ENCODE measurements at regions not wholly inside any gene's neighbourhood (a gene's known extent, or its start where the extent isn't known, plus 50 kb on each side); places are given as distances from the start of the nearest gene placed in this dataset.
A peak's percentile ranks its signal among the peaks of the same experiment; 100 is the strongest.
"Not testable (repeated sequence)": the region's sequence is repeated elsewhere in the genome, so short reads cannot be mapped to it uniquely, and the experiment has no call there.

DNA sequence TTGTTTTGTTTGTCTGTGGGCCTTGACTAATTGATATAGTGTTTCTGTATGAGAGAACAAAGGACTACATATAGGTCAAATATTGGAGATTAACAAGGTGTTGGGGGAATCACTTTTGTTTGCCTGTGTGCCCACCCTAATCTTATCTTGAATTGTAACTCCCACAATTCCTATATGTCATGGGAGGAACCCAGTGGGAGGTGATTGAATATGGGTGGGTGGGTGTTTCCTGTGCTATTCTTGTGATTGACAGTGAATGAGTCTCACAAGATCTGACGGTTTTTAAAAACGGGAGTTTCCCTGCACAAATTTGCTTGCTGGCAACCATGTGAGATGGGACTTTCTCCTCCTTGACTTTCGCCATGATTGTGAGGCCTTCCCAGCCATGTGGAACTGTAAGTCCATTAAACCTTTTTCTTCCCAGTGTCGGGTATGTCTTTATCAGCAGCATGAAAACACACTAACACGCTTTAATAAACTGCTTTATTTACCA lies 64.9 kb upstream of the HSPB3 start:
- Histone ChIP-seq H3K36me3 (ENCODE audit: low read depth, low read length) (no peaks in the 10 kb centered on the region), H2AFZ (ENCODE audit: low read length) (no peak overlapping the region), H3K9me2 (replicated peaks; ENCODE audit: low read length) (no peaks in the 10 kb centered on the region), H3K4me3 (ENCODE audit: low read length) (no peak overlapping the region), H3K27ac (ENCODE audit: low read length) (no peak overlapping the region), H3K9ac (ENCODE audit: low read length) (no peak overlapping the region), H3K27me3 (ENCODE audit: low read length) (no peaks in the 10 kb centered on the region), H3K4me2 (ENCODE audit: low read length) (no peak overlapping the region), H3K9me3 (ENCODE audit: low read length) (no peaks in the 10 kb centered on the region), H3K4me1 (ENCODE audit: insufficient read depth, low read length) (no peaks in the 10 kb centered on the region), H3F3A (ENCODE audit: low read length, unreplicated experiment) (no peaks in the 10 kb centered on the region), H3K79me2 (ENCODE audit: low read length) (no peaks in the 10 kb centered on the region), H4K20me1 (ENCODE audit: low read length) (no peaks in the 10 kb centered on the region)
- DNase-seq, result no peak
- BruUV-seq (replicated peaks), result no TSS peak
- TF ChIP-seq EZH2phosphoT487 (IDR thresholded peaks at IDR 0.05; ENCODE audit: borderline replicate concordance, low read length), result no peak
- TF ChIP-seq EZH2 (IDR thresholded peaks at IDR 0.05; ENCODE audit: low read length, unreplicated experiment), result no peak
- TF ChIP-seq, protein P1, sequence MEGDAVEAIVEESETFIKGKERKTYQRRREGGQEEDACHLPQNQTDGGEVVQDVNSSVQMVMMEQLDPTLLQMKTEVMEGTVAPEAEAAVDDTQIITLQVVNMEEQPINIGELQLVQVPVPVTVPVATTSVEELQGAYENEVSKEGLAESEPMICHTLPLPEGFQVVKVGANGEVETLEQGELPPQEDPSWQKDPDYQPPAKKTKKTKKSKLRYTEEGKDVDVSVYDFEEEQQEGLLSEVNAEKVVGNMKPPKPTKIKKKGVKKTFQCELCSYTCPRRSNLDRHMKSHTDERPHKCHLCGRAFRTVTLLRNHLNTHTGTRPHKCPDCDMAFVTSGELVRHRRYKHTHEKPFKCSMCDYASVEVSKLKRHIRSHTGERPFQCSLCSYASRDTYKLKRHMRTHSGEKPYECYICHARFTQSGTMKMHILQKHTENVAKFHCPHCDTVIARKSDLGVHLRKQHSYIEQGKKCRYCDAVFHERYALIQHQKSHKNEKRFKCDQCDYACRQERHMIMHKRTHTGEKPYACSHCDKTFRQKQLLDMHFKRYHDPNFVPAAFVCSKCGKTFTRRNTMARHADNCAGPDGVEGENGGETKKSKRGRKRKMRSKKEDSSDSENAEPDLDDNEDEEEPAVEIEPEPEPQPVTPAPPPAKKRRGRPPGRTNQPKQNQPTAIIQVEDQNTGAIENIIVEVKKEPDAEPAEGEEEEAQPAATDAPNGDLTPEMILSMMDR (conservative IDR thresholded peaks at IDR 0.05; ENCODE audit: low read depth, low read length), result no peak
- ATAC-seq, result no peak
- intact Hi-C loops (cut with micrococcal nuclease), result no loop called here
- ChIA-PET CTCF (no interaction called here), POLR2A (ENCODE audit: unreplicated experiment) (no interaction called here)

DNA sequence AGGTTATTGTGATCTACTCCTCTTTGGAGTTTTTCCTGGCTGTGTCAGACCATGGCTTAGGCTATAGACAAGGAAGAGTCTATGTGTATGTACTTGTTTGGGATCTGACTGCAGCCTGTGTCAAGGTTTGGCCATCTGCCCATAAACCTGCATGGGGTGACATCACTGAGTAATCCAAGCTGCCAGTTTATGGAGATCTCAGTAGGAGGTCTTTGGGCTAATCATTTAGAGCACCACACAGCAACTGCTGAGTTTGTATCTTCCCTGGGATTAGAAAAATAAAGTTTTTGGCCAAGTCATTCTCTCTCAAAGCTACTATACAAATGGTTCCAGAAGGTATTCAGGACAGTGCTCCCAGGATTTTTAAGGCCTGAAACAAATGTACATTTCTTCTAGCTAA lies 65.5 kb upstream of the HSPB3 start:
- no peaks in the 10 kb centered on the region for H3K9me2 ChIP-seq (replicated peaks; ENCODE audit: low read length)
- no peaks in the 10 kb centered on the region for H3K9me3 ChIP-seq (ENCODE audit: low read length)
- no peaks in the 10 kb centered on the region for H3F3A ChIP-seq (ENCODE audit: low read length, unreplicated experiment)
- no peaks in the 10 kb centered on the region for H4K20me1 ChIP-seq (ENCODE audit: low read length)
- no peak overlapping the region for H3K27ac ChIP-seq (ENCODE audit: low read length)
- CTCF ChIA-PET, result no interaction called here
- POLR2A ChIA-PET (ENCODE audit: unreplicated experiment), result no interaction called here
- no peak overlapping the region for H3K9ac ChIP-seq (ENCODE audit: low read length)
- H3K4me3 ChIP-seq (ENCODE audit: low read length), result no peak overlapping the region
- no peaks in the 10 kb centered on the region for H3K36me3 ChIP-seq (ENCODE audit: low read depth, low read length)
- no peak overlapping the region for H3K4me2 ChIP-seq (ENCODE audit: low read length)
- intact Hi-C loops (cut with micrococcal nuclease), result no loop called here
- no TSS peak for BruUV-seq (replicated peaks)
- no peak overlapping the region for H2AFZ ChIP-seq (ENCODE audit: low read length)
- ATAC-seq, result peak; percentile 93
- DNase-seq, result peak; percentile 80
- no peaks in the 10 kb centered on the region for H3K4me1 ChIP-seq (ENCODE audit: insufficient read depth, low read length)
- H3K79me2 ChIP-seq (ENCODE audit: low read length), result no peaks in the 10 kb centered on the region
- TF ChIP-seq, protein P1 (conservative IDR thresholded peaks at IDR 0.05; ENCODE audit: low read depth, low read length), result no peak
- TF ChIP-seq EZH2phosphoT487 (IDR thresholded peaks at IDR 0.05; ENCODE audit: borderline replicate concordance, low read length) (no peak), EZH2 (IDR thresholded peaks at IDR 0.05; ENCODE audit: low read length, unreplicated experiment) (no peak)
- H3K27me3 ChIP-seq (ENCODE audit: low read length), result no peaks in the 10 kb centered on the region

DNA sequence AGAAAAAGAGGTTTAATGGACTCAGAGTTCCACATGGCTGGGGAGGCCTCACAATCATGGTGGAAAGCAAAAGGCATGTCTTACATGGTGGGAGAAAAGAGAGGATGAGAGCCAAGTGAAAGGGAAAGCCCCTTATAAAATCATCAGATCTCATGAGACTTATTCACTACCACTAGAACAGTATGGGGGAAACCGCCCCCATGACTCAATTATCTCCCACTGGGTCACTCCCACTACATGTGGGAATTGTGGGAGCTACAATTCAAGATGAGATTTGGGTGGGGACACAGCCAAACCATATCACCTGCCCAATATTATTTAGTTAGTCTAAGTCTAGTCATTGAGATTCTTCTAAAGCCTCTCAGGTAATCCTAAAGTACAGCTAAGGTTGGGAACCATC lies 66.1 kb upstream of the HSPB3 start:
- ATAC-seq; H3F3A ChIP-seq (ENCODE audit: low read length, unreplicated experiment); H3K27me3 ChIP-seq (ENCODE audit: low read length); H3K79me2 ChIP-seq (ENCODE audit: low read length); H2AFZ ChIP-seq (ENCODE audit: low read length); BruUV-seq (replicated peaks); DNase-seq; H3K4me2 ChIP-seq (ENCODE audit: low read length); H3K9me2 ChIP-seq (replicated peaks; ENCODE audit: low read length); H4K20me1 ChIP-seq (ENCODE audit: low read length); POLR2A ChIA-PET (ENCODE audit: unreplicated experiment); H3K4me1 ChIP-seq (ENCODE audit: insufficient read depth, low read length); intact Hi-C loops (cut with micrococcal nuclease); H3K9ac ChIP-seq (ENCODE audit: low read length); CTCF ChIA-PET; H3K4me3 ChIP-seq (ENCODE audit: low read length); H3K36me3 ChIP-seq (ENCODE audit: low read depth, low read length); H3K27ac ChIP-seq (ENCODE audit: low read length); H3K9me3 ChIP-seq (ENCODE audit: low read length): not testable (repeated sequence)

All from PC-3 (cell line).